H1 (cell line): ENCODE measurements at regions not wholly inside any gene's neighbourhood (a gene's known extent, or its start where the extent isn't known, plus 50 kb on each side); places are given as distances from the start of the nearest gene placed in this dataset.
A peak's percentile ranks its signal among the peaks of the same experiment; 100 is the strongest.

Experiments
- CTCF ChIA-PET: fragments of 300-600 bp; sonication (Branson Sonifier 250); formaldehyde crosslinking; loops from one replicate; lab custom pipeline; 2021; ENCODE audit not compliant: partially characterized antibody; lab: Charles Lee
- POLR2A ChIA-PET: fragments of 300-600 bp; sonication (Branson Sonifier 250); formaldehyde crosslinking; loops from one replicate; lab custom pipeline; 2021; ENCODE audit warnings: inconsistent platforms; ENCODE audit not compliant: partially characterized antibody; lab: Charles Lee
- DNase-seq, 2 experiments: peaks; one replicate each; pipeline versions ENCODE4 v3.0.0 to v3.0.0-alpha.2; 2010 to 2022; ENCODE audit warnings: low spot score in 2 of 2, low read depth in 1 of 2, mixed read lengths in 1 of 2
- FAIRE-seq: peaks from 2 replicates; lab custom pipeline; 2011; peaks lifted over from hg19 to GRCh38; lab: Jason Lieb, UNC
- H2AFZ ChIP-seq: 2 replicates; pipeline ENCODE4 v1.8.1; 2012; ENCODE audit warnings: low read length, inconsistent platforms
- H2AK5ac ChIP-seq: 2 replicates; pipeline ENCODE4 v1.6.1; 2013; ENCODE audit warnings: low read depth, low read length
- H2BK120ac ChIP-seq: replicated peaks from 2 replicates; pipeline ENCODE3; 2013; ENCODE audit warnings: low read depth, low read length, inconsistent platforms
- H2BK12ac ChIP-seq: 2 replicates; pipeline ENCODE4 v1.6.1; 2013; ENCODE audit warnings: low read depth, low read length
- H2BK15ac ChIP-seq: 2 replicates; pipeline ENCODE4 v1.6.1; 2013; ENCODE audit warnings: low read length
- H2BK20ac ChIP-seq: 2 replicates; pipeline ENCODE4 v1.6.1; 2013; ENCODE audit warnings: low read length
- H2BK5ac ChIP-seq: 2 replicates; pipeline ENCODE4 v1.6.1; 2013; ENCODE audit warnings: low read depth, low read length
- H3K14ac ChIP-seq: 2 replicates; pipeline ENCODE4 v1.6.1; 2013; ENCODE audit warnings: inconsistent platforms; ENCODE audit not compliant: insufficient read length
- H3K18ac ChIP-seq: 2 replicates; pipeline ENCODE4 v1.6.1; 2013; ENCODE audit warnings: low read length; ENCODE audit errors: extremely low read depth
- H3K23ac ChIP-seq: 2 replicates; pipeline ENCODE4 v1.6.1; 2013; ENCODE audit warnings: inconsistent platforms; ENCODE audit not compliant: insufficient read length
- H3K23me2 ChIP-seq: 2 replicates; pipeline ENCODE4 v1.6.1; 2013; ENCODE audit warnings: low read depth, low read length
- H3K27ac ChIP-seq: 2 replicates; pipeline ENCODE4 v1.6.1; 2011; ENCODE audit warnings: low read depth, low read length, inconsistent platforms
- H3K27me3 ChIP-seq, 4 experiments: replicated peaks in 1 of 4; 1 replicate in 1 of 4; 2 replicates in 3 of 4; pipeline versions ENCODE4 v1.6.1 to v1.8.1; 2011 to 2013; ENCODE audit warnings: low read length in 3 of 4, mild to moderate bottlenecking in 3 of 4, inconsistent platforms in 2 of 4, mixed read lengths in 2 of 4, moderate library complexity in 1 of 4; ENCODE audit not compliant: control insufficient read depth in 3 of 4, insufficient read depth in 3 of 4; ENCODE audit errors: extremely low read depth in 1 of 4
- H3K36me3 ChIP-seq, 4 experiments: 2 replicates each; pipeline versions ENCODE4 v1.6.1 to v1.8.1; 2011 to 2013; ENCODE audit warnings: mild to moderate bottlenecking in 4 of 4, low read length in 3 of 4, moderate library complexity in 2 of 4, control low read depth in 1 of 4, inconsistent platforms in 1 of 4; ENCODE audit not compliant: insufficient read depth in 4 of 4, control insufficient read depth in 2 of 4
- H3K4ac ChIP-seq: replicated peaks from 2 replicates; pipeline ENCODE3; 2013; ENCODE audit warnings: low read length, low read depth, mixed read lengths, inconsistent platforms; ENCODE audit not compliant: insufficient read length
- H3K4me1 ChIP-seq, 4 experiments: replicated peaks in 1 of 4; 1 replicate in 1 of 4; 2 replicates in 3 of 4; pipeline versions ENCODE4 v1.6.1 to v1.8.1; 2011 to 2013; ENCODE audit warnings: low read length in 3 of 4, inconsistent platforms in 2 of 4, mixed read lengths in 1 of 4; ENCODE audit not compliant: insufficient read depth in 4 of 4, control insufficient read depth in 3 of 4
- H3K4me2 ChIP-seq, 2 experiments: 2 replicates each; pipeline versions ENCODE4 v1.6.1 to v1.8.1; 2011 to 2013; ENCODE audit warnings: low read depth in 2 of 2, low read length in 2 of 2, control low read depth in 1 of 2, inconsistent platforms in 1 of 2, mild to moderate bottlenecking in 1 of 2; ENCODE audit not compliant: insufficient read depth in 1 of 2
- H3K4me3 ChIP-seq, 4 experiments: fragments of 200-600, 300-600 bp in 1 of 4; sonication (generic), shearing (Covaris generic), sonication (Bioruptor Twin) in 1 of 4; 2 replicates each; pipeline versions ENCODE4 v1.5.1 to v1.8.1; 2011 to 2016; ENCODE audit warnings: low read length in 4 of 4, low read depth in 3 of 4, control low read depth in 2 of 4, inconsistent platforms in 2 of 4, mild to moderate bottlenecking in 2 of 4, mixed read lengths in 1 of 4, moderate library complexity in 1 of 4; ENCODE audit not compliant: insufficient read depth in 2 of 4; ENCODE audit errors: extremely low read depth in 1 of 4
- H3K56ac ChIP-seq: replicated peaks from 2 replicates; pipeline ENCODE3; 2013; ENCODE audit warnings: low read depth, mild to moderate bottlenecking, mixed read lengths, low read length, inconsistent platforms; ENCODE audit not compliant: insufficient read length
- H3K79me1 ChIP-seq: 2 replicates; pipeline ENCODE4 v1.6.1; 2013; ENCODE audit warnings: low read depth, low read length, control low read depth
- H3K79me2 ChIP-seq, 2 experiments: 2 replicates each; pipeline versions ENCODE4 v1.6.1 to v1.8.1; 2012 to 2013; ENCODE audit warnings: low read length in 2 of 2, mild to moderate bottlenecking in 2 of 2, inconsistent platforms in 1 of 2; ENCODE audit not compliant: insufficient read depth in 2 of 2, control insufficient read depth in 1 of 2
- H3K9ac ChIP-seq, 4 experiments: replicated peaks in 1 of 4; 1 replicate in 1 of 4; 2 replicates in 3 of 4; pipeline versions ENCODE4 v1.6.1 to v1.8.1; 2011 to 2013; ENCODE audit warnings: low read depth in 3 of 4, low read length in 3 of 4, control low read depth in 2 of 4, mild to moderate bottlenecking in 2 of 4, moderate library complexity in 2 of 4, inconsistent platforms in 1 of 4; ENCODE audit errors: extremely low read depth in 1 of 4
- H3K9me3 ChIP-seq, 2 experiments: 2 replicates each; pipeline versions ENCODE4 v1.6.1 to v1.8.1; 2012 to 2013; ENCODE audit warnings: mild to moderate bottlenecking in 2 of 2, moderate library complexity in 2 of 2, control low read depth in 1 of 2, inconsistent platforms in 1 of 2, low read depth in 1 of 2, low read length in 1 of 2, mixed read lengths in 1 of 2; ENCODE audit not compliant: insufficient read depth in 2 of 2
- H4K20me1 ChIP-seq, 2 experiments: replicated peaks in 1 of 2; 2 replicates each; pipeline versions ENCODE3 to v1.8.1; 2011 to 2013; ENCODE audit warnings: inconsistent platforms in 2 of 2, low read length in 2 of 2, mild to moderate bottlenecking in 1 of 2; ENCODE audit not compliant: insufficient read depth in 2 of 2, control insufficient read depth in 1 of 2
- H4K5ac ChIP-seq: 2 replicates; pipeline ENCODE4 v1.6.1; 2013; ENCODE audit warnings: low read length, low read depth, mixed read lengths, inconsistent platforms; ENCODE audit not compliant: insufficient read length
- H4K8ac ChIP-seq: 2 replicates; pipeline ENCODE4 v1.8.0; 2013; ENCODE audit warnings: mild to moderate bottlenecking, moderate library complexity, low read length, inconsistent platforms; ENCODE audit not compliant: insufficient read depth; ENCODE audit errors: extremely low read depth
- H4K91ac ChIP-seq: replicated peaks from 2 replicates; pipeline ENCODE3; 2013; ENCODE audit warnings: low read length, mixed read lengths, inconsistent platforms; ENCODE audit not compliant: insufficient read length
- CEBPB ChIP-seq: IDR thresholded peaks from 2 replicates; pipeline ENCODE4 v1.6.1; 2012; ENCODE audit warnings: low read depth, low read length
- CHD2 ChIP-seq: IDR thresholded peaks from 2 replicates; pipeline ENCODE4 v1.6.1; 2012; ENCODE audit warnings: low read length, improper control_type of control experiment
- CREB1 ChIP-seq: IDR thresholded peaks from 2 replicates; pipeline ENCODE4 v1.6.1; 2012; ENCODE audit warnings: inconsistent platforms
- FOSL1 ChIP-seq: IDR thresholded peaks from 2 replicates; pipeline ENCODE4 v1.6.1; 2011; ENCODE audit warnings: mild to moderate bottlenecking, low read depth, low read length, moderate library complexity; ENCODE audit not compliant: insufficient read depth
- KDM5A ChIP-seq: fragments of 200-600 bp; IDR thresholded peaks from 2 replicates; pipeline ENCODE4 v1.7.1; 2012; ENCODE audit warnings: mild to moderate bottlenecking, low read length, inconsistent platforms, mixed read lengths
- SIN3A ChIP-seq, 2 experiments: IDR thresholded peaks in 1 of 2; conservative IDR thresholded peaks in 1 of 2; 2 replicates each; pipeline ENCODE4 v1.6.1; 2011 to 2012; ENCODE audit warnings: low read length in 2 of 2, improper control_type of control experiment in 1 of 2, low read depth in 1 of 2, mild to moderate bottlenecking in 1 of 2
- SP1 ChIP-seq: IDR thresholded peaks from 2 replicates; pipeline ENCODE4 v1.6.1; 2011; ENCODE audit warnings: low read depth, low read length
- SP4 ChIP-seq: IDR thresholded peaks from 2 replicates; pipeline ENCODE4 v1.6.1; 2012; ENCODE audit warnings: low read length, inconsistent platforms
- SUZ12 ChIP-seq: fragments of 200-600 bp; sonication (generic); IDR thresholded peaks from 2 replicates; pipeline ENCODE4 v1.6.1; 2012; ENCODE audit warnings: mild to moderate bottlenecking, inconsistent platforms, low read length, moderate library complexity, mixed read lengths
- WGBS, 2 experiments: shearing (Covaris generic) in 1 of 2; methylation state at CpG; one replicate each; pipeline versions ENCODE4 v1.1.6 to v1.1.7; 2013 to 2015; ENCODE audit warnings: low lambda C conversion rate in 2 of 2, mixed read lengths in 2 of 2, inconsistent platforms in 1 of 2, low coverage in 1 of 2, missing lambda C conversion rate in 1 of 2; ENCODE audit not compliant: insufficient replicate concordance in 2 of 2, insufficient coverage in 1 of 2, insufficient read length in 1 of 2; ENCODE audit errors: extremely low coverage in 1 of 2, missing lambda C conversion rate in 1 of 2; 5-methylcytosine and 5-hydroxymethylcytosine counted together

- Histone ChIP-seq H2AFZ (0 out of 2 replicates have a peak overlapping the region, but pooled peaks have one; percentile 12), H3K18ac (no peak overlapping the region), H4K5ac (no peak overlapping the region), H2BK15ac (no peak overlapping the region), H3K9me3 (no peaks in the 10 kb centered on the region), H3K79me2 (no peaks in the 10 kb centered on the region), H3K4me3 (no peak overlapping the region), H2AK5ac (no peak overlapping the region), H4K8ac (no peak overlapping the region), H2BK12ac (no peak overlapping the region), H3K36me3 (no peaks in the 10 kb centered on the region), H3K56ac (no peak overlapping the region), H4K91ac (no peak overlapping the region), H3K4me1 (no peaks in the 10 kb centered on the region), H3K9ac (no peak overlapping the region), H3K4me2 (no peak overlapping the region), H3K27me3 (no peaks in the 10 kb centered on the region), H3K27ac (no peak overlapping the region), H3K23ac (no peak overlapping the region), H3K23me2 (no peaks in the 10 kb centered on the region), H3K4ac (no peak overlapping the region), H2BK5ac (no peak overlapping the region), H3K79me1 (no peaks in the 10 kb centered on the region), H4K20me1 (no peaks in the 10 kb centered on the region), H2BK20ac (no peak overlapping the region), H3K14ac (no peak overlapping the region), H2BK120ac (no peak overlapping the region)
- ChIA-PET CTCF (interaction anchor here (0.7 to 1.6 kb wide), 2 partner anchors 9 to 84 kb away, joined by 3 to 5 read pairs; no protein-coding TSS in a partner anchor), POLR2A (interaction anchor here (1.6 kb wide), 1 partner anchor 186 kb away, joined by 3 read pairs; no protein-coding TSS in a partner anchor)
- no peak for FAIRE-seq
- TF ChIP-seq SIN3A (conservative IDR thresholded peaks at IDR 0.05 in 1 of 2, IDR thresholded peaks at IDR 0.05 in 1 of 2; ENCODE audit: low read depth in 1 of 2, low read length in 2 of 2) (no peak), CEBPB (no peak), FOSL1 (no peak), KDM5A (no peak), SP4 (no peak), CREB1 (no peak), CHD2 (no peak), SUZ12 (no peak), SP1 (no peak)
- WGBS, 2 experiments = 86% methylated on average over 6 of the region's 6 CpGs; no CpG with 5 or more reads in 1 of the 2 experiments
- no peak for DNase-seq
Observed at GRCh38 chr2:76684756-76685155, 837.4 kb downstream of the LRRTM4 start.
